Skeletal muscle satellite cell (primary cell): ENCODE measurements at regions not wholly inside any gene's neighbourhood (a gene's known extent, or its start where the extent isn't known, plus 50 kb on each side); places are given as distances from the start of the nearest gene placed in this dataset.

ENCODE experiments used
- H3K27me3 ChIP-seq: 2 replicates; pipeline ENCODE4 v1.7.0; 2013; ENCODE audit warnings: low read length; ENCODE audit not compliant: control insufficient read depth, insufficient read depth
- H3K36me3 ChIP-seq: 2 replicates; pipeline ENCODE4 v1.7.0; 2013; ENCODE audit warnings: mild to moderate bottlenecking, control low read depth, low read length; ENCODE audit not compliant: insufficient read depth
- H3K4me1 ChIP-seq: 2 replicates; pipeline ENCODE4 v1.7.0; 2013; ENCODE audit warnings: low read length; ENCODE audit not compliant: control insufficient read depth, insufficient read depth
- H3K4me2 ChIP-seq: 2 replicates; pipeline ENCODE4 v1.7.0; 2013; ENCODE audit warnings: mild to moderate bottlenecking, low read length
- H3K4me3 ChIP-seq: 2 replicates; pipeline ENCODE4 v1.7.0; 2013; ENCODE audit warnings: low read length
- H3K9ac ChIP-seq: 2 replicates; pipeline ENCODE4 v1.7.0; 2013; ENCODE audit warnings: mild to moderate bottlenecking, low read depth, low read length, moderate library complexity
- H3K9me3 ChIP-seq: replicated peaks from 2 replicates; pipeline ENCODE4 v1.7.0; 2013; ENCODE audit warnings: mild to moderate bottlenecking, control low read depth, low read length

GRCh38 chr11:36974771-36975170 lies 376.7 kb upstream of the RAG2 start:
- Histone ChIP-seq H3K27me3 (no peaks in the 10 kb centered on the region), H3K4me2 (no peak overlapping the region), H3K9me3 (no peaks in the 10 kb centered on the region), H3K36me3 (no peaks in the 10 kb centered on the region), H3K4me1 (no peaks in the 10 kb centered on the region), H3K4me3 (no peak overlapping the region), H3K9ac (no peak overlapping the region)

GRCh38 chr11:36953976-36954375 lies 355.9 kb upstream of the RAG2 start:
- no peaks in the 10 kb centered on the region for H3K27me3 ChIP-seq

GRCh38 chr11:36948460-36949127 lies 350.6 kb upstream of the RAG2 start:
- Histone ChIP-seq H3K4me1 (no peaks in the 10 kb centered on the region), H3K36me3 (no peaks in the 10 kb centered on the region), H3K4me3 (no peak overlapping the region), H3K9me3 (no peaks in the 10 kb centered on the region), H3K27me3 (no peaks in the 10 kb centered on the region), H3K4me2 (no peak overlapping the region), H3K9ac (no peak overlapping the region)

More at GRCh38 chr11:36953976-36954375, 355.9 kb upstream of the RAG2 start:
- no peaks in the 10 kb centered on the region for H3K4me1 ChIP-seq
- H3K36me3 ChIP-seq: no peaks in the 10 kb centered on the region
- H3K9ac ChIP-seq: no peak overlapping the region
- no peaks in the 10 kb centered on the region for H3K9me3 ChIP-seq
- no peak overlapping the region for H3K4me3 ChIP-seq
- H3K4me2 ChIP-seq: no peak overlapping the region

- H3K36me3 ChIP-seq: no peaks in the 10 kb centered on the region
- H3K4me3 ChIP-seq: no peak overlapping the region
- no peaks in the 10 kb centered on the region for H3K9me3 ChIP-seq
- no peak overlapping the region for H3K9ac ChIP-seq
- no peaks in the 10 kb centered on the region for H3K27me3 ChIP-seq
- no peak overlapping the region for H3K4me2 ChIP-seq
- no peaks in the 10 kb centered on the region for H3K4me1 ChIP-seq
Measured at GRCh38 chr11:36945384-36945783, 347.3 kb upstream of the RAG2 start.

GRCh38 chr11:36933481-36933880 lies 335.4 kb upstream of the RAG2 start:
- H3K4me2 ChIP-seq: no peak overlapping the region
- H3K27me3 ChIP-seq: no peaks in the 10 kb centered on the region
- H3K36me3 ChIP-seq: no peaks in the 10 kb centered on the region
- no peak overlapping the region for H3K9ac ChIP-seq
- H3K9me3 ChIP-seq: no peaks in the 10 kb centered on the region
- H3K4me1 ChIP-seq: no peaks in the 10 kb centered on the region
- H3K4me3 ChIP-seq: no peak overlapping the region

- Histone ChIP-seq H3K9ac (no peak overlapping the region), H3K4me3 (no peak overlapping the region), H3K4me2 (no peak overlapping the region), H3K36me3 (no peaks in the 10 kb centered on the region), H3K9me3 (no peaks in the 10 kb centered on the region), H3K4me1 (no peaks in the 10 kb centered on the region), H3K27me3 (no peaks in the 10 kb centered on the region)
Measured at GRCh38 chr11:36931139-36931538, 333.1 kb upstream of the RAG2 start.

- no peaks in the 10 kb centered on the region for H3K4me1 ChIP-seq
- no peaks in the 10 kb centered on the region for H3K36me3 ChIP-seq
- H3K4me3 ChIP-seq: no peak overlapping the region
- no peak overlapping the region for H3K9ac ChIP-seq
- H3K4me2 ChIP-seq: no peak overlapping the region
- H3K9me3 ChIP-seq: no peaks in the 10 kb centered on the region
- H3K27me3 ChIP-seq: no peaks in the 10 kb centered on the region
Measured at GRCh38 chr11:36930256-36930655, 332.2 kb upstream of the RAG2 start.

- Histone ChIP-seq H3K4me2 (no peak overlapping the region), H3K27me3 (no peaks in the 10 kb centered on the region), H3K9me3 (no peaks in the 10 kb centered on the region), H3K9ac (no peak overlapping the region), H3K4me3 (no peak overlapping the region), H3K36me3 (no peaks in the 10 kb centered on the region), H3K4me1 (no peaks in the 10 kb centered on the region)
Measured at GRCh38 chr11:36929401-36929800, 331.4 kb upstream of the RAG2 start.

GRCh38 chr11:36928621-36929020 lies 330.6 kb upstream of the RAG2 start:
- H3K36me3 ChIP-seq: no peaks in the 10 kb centered on the region
- no peaks in the 10 kb centered on the region for H3K4me1 ChIP-seq
- H3K9me3 ChIP-seq: no peaks in the 10 kb centered on the region
- no peak overlapping the region for H3K9ac ChIP-seq
- H3K27me3 ChIP-seq: no peaks in the 10 kb centered on the region
- no peak overlapping the region for H3K4me3 ChIP-seq
- H3K4me2 ChIP-seq: no peak overlapping the region

- Histone ChIP-seq H3K4me2 (no peak overlapping the region), H3K9ac (no peak overlapping the region), H3K36me3 (no peaks in the 10 kb centered on the region), H3K9me3 (no peaks in the 10 kb centered on the region), H3K27me3 (no peaks in the 10 kb centered on the region), H3K4me3 (no peak overlapping the region), H3K4me1 (no peaks in the 10 kb centered on the region)
Measured at GRCh38 chr11:36899800-36900199, 301.8 kb upstream of the RAG2 start.

- H3K9me3 ChIP-seq: no peaks in the 10 kb centered on the region
- no peak overlapping the region for H3K4me3 ChIP-seq
- H3K4me2 ChIP-seq: no peak overlapping the region
- no peaks in the 10 kb centered on the region for H3K27me3 ChIP-seq
- H3K4me1 ChIP-seq: no peaks in the 10 kb centered on the region
- H3K9ac ChIP-seq: no peak overlapping the region
- no peaks in the 10 kb centered on the region for H3K36me3 ChIP-seq
Measured at GRCh38 chr11:36890841-36891240, 292.8 kb upstream of the RAG2 start.

- Histone ChIP-seq H3K4me1 (no peaks in the 10 kb centered on the region), H3K9me3 (peaks cover under 1% of the 10 kb centered on the region), H3K4me2 (no peak overlapping the region), H3K9ac (no peak overlapping the region), H3K27me3 (no peaks in the 10 kb centered on the region), H3K36me3 (no peaks in the 10 kb centered on the region), H3K4me3 (no peak overlapping the region)
Measured at GRCh38 chr11:36890121-36890679, 292.2 kb upstream of the RAG2 start.
